RPMI8226 (cell line): ENCODE measurements at regions not wholly inside any gene's neighbourhood (a gene's known extent, or its start where the extent isn't known, plus 50 kb on each side); places are given as distances from the start of the nearest gene placed in this dataset.
A peak's percentile ranks its signal among the peaks of the same experiment; 100 is the strongest.
"Not testable (repeated sequence)": the region's sequence is repeated elsewhere in the genome, so short reads cannot be mapped to it uniquely, and the experiment has no call there.

ENCODE experiments used
- DNase-seq: peaks from one replicate; pipeline ENCODE4 v3.0.0-alpha.2; 2015

DNA sequence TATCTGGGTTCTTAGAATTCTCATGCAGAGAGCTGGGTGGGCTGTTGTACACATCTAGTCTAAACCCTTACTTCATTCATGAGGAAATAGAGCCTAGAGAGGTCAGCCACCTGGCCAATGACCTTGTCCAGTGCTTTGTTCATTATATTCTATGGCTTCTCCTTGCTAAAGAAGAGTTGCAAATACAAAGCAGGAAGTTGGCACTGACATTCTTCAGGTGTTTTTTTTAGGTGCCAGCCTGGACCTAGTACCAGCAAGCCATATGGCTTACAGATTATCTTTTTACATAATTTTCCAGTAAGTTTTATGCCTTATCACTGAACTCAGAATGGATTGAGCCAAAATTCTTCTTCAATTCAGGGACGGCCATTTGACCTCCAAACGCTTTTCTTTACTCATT is 54.7 kb upstream of the PGM2 start:
- DNase-seq, result no peak

DNA sequence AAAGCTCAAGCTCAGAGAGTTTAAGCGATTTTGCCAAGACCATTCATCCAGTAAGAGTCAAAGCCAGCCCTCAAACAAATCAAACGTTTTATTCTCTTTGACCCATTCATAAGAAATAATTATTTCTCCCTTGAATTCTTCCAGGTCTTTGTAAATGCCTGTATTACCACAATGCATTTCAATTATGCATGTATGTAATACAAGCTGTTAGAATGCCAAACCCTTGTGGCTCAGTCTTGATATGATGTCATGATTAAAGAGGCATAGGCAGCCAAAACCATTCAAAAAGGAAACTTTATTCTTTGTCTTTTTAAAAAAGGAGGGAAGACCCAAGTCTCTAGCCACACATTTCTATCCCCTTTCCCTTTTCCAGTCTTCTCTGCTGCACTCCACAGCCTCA is 56.5 kb upstream of the PGM2 start:
- DNase-seq, result no peak

DNA sequence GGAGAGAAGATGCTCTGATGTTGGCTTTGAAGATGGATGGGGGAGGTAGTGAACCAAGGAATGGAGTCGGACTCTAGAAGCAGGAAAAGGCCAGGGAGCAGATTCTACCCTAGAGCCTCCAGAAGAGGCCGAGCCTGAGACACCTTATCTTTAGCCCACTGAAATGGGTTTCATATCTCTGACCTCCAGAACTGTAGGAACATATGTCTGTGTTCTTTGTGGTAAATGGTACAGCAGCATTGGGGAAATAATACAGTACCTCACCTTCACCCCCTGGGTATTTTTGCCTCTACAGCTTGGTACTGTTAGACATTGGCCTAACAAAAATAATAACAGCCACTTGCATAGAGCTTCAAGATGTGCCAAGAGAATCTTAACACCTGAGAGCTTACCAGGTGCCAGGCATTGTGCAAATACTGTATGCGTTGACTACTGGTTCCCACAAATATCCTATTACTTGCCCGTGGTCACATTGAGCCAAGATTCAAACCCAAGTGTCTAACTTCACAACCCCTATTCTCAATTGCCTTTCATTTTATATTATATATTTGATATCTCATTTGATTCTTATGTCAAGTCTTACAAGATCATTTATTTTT is 57.0 kb upstream of the PGM2 start:
- DNase-seq, result no peak

DNA sequence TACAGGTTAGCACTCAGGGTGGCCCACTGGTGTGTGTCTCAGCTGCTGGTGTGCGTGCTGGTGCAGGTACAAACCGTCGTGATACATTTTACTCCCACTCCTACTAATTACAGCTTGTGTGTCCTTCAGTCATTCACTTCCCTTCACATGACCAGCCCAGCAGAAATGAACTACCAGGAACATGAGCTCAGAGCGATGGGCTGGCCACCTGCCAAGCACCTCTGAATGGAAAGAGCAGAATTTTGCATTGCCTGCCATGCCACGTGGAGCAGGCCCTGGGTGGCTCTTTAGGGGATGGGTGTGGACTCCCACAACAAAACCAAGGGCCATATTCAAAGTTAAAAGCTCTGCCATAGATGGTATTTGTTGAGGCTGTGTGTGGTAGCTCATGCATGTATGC is 58.9 kb upstream of the PGM2 start:
- DNase-seq, result peak; percentile 57

DNA sequence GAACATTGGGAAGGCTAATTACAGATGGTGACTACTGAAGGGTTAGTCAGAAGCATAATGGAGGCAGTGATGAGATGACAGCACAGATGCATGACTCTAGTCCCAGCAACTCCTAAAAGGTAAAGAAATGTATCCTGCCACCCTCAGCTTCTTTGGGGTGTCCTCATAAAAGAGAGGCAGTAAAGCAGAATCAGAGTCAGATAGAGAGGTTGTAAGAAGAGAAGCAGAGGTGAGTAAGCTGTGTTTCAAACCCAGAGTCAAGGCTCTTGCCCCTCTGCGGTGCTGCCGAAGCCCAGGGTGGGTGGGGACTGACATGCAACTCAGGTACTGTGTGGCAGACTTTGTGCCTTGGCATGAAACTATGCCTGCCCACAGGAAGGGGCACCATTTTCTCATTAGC is 59.5 kb upstream of the PGM2 start:
- DNase-seq, result no peak

DNA sequence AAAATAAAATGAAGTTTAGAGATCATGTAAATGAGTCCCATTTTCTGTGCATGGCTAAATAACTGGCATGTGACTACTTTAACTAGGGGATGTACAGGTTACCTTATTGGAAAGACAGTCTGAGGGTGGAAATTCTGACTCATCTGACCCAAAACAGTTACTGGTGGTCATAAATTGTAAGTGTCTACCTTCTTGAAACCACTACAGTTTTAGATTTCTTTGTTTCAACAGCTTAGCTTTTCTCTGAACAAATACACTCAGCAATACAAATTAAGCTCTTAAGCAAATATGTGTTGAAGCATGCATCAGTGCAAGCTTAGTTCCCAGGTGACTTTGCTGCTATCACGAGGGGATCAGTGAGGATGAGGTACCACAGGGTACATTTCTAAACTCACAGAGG is 60.7 kb upstream of the PGM2 start:
- no peak for DNase-seq

DNA sequence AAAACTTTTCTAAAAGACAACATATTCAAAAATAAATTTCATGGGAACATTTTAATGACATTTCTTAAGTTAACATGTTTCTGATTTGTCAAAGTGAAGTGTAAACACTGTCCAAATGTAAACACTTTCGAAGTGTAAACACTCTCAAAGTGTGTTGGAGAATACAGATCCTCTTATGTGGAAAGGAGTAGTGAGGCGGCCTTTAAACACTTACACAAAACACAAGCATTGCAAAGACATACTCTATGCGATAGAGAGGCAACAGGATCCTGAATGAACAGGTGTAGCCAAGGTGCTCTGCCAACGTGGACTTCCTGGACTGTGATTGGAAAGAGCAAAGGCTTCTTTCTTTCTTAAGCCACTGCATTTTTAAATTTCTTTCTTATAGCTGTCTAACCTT is 62.7 kb upstream of the PGM2 start:
- no peak for DNase-seq

DNA sequence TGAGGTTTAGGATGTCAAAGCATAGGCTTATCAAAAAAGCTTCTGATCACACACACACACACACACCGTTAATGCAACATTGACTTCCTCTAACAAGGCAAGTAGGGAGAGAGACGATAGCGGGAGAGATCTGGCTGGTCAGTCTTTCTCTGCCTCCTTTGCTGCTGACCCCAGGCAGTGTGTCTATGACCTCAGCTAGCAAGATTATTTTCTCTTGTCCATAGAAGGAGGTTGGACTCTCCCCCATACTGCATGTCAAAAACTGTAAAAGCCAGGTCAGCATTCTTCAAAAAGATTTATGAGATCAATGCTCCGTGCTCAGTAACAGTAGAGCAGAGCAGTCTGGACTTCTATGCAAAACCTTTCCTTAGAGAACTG is 63.5 kb upstream of the PGM2 start:
- DNase-seq, result no peak

DNA sequence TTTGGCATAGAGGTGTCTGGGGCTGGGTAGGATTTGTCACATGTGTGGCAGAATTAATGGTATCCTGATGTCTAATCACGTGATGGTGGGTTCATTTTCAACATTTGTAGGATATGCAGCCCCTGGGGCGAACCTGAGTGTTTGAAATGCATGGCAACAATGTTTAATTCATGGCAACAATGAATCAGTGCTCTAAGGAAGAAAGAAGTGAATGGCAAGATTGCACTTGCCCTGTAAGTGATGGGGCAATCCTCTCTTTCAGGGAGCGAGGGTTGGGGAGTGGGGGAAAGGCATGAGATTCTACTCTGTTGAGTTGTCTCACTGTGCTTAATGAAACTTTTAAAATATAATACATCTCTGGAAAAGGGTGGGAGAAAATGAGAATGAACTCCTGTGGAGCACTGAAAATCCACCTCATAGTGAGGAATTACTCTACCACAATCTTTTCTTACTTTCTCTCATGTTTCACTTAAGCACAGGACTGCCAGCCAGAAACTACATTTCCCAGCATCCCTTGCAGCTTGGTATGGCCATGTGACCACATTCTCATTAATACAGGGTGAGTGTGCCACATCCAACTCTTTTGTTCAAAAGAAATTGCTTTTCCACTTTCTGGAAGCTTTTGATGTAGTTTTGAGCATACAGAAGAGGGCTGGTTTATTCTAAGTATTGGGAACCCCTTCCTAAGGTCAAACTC is 64.0 kb upstream of the PGM2 start:
- no peak for DNase-seq

DNA sequence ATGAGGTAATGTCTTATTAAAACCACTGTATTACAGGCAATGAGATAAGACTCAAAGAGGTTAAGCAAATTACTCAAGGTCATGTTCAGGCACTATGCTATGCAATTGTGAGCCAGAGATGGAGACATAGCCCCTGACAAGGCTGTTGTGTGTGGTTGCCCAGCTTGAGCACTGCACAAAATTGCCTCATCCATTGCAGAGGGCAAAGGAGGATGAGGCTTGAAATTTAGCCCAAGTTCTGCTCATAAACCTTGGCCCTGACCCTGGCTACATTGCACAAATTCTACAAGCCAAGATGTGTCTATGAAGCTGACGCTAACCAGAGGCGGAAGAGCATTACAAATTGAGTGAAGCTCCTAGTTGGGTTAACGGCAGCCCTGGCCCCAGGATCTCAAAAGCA is 65.6 kb upstream of the PGM2 start:
- DNase-seq, result no peak

DNA sequence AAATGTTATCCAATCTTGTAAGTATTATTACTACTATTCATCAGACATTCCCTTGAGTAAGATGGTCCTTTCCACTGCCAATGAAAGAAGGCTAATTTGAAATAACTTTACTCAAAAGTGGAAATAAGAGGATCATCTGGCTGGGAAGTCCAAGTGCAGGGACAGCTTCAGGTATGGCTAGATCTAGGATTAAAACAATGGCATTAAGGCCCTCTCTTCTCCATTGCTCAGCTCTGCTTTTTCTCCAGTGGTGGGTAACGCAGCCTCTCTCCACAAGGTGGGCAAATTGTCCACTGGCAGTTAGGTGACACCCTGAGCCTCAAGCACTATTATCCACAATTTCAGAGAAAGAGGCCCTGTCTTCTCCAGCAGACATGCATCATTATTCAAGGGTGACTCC is 66.7 kb upstream of the PGM2 start:
- DNase-seq, result no peak

DNA sequence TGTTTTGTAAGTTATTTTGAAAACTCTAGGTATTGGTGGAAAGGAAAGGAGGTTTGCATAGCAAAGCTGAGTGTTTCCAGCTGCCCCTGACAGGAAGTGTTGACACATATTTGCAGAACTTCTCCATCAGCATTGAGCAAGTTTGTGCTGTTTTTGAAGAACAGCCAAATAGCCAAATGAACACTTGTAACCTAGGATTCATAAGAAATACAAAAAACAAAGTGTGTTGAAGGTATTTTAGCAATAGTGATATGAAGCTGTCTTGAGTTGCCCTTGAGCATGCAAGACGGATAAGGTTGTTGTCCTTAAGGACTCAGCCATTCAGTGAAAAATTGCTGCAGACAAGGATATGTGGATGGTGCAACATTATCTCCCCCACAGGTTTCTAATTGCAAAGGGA is 68.3 kb upstream of the PGM2 start:
- DNase-seq, result no peak

DNA sequence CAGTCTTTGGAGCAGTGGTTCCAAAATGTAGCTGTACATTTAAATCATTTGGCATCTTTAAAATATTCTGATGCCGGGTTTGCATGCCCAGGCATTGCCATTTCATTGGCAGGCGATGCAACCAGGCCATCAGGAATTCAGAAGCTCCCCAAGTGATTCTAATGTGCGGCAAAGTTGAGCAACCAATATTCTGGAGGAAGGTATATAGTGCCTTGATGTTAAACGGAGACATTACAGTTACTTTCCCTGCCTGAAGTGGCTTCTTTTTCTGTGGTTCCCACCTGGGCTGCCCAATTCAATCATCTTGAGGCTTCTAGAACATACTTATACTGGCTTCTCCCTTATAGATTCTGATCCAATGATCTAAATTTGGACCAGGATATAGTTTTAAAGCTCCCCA is 68.7 kb upstream of the PGM2 start:
- DNase-seq, result no peak

DNA sequence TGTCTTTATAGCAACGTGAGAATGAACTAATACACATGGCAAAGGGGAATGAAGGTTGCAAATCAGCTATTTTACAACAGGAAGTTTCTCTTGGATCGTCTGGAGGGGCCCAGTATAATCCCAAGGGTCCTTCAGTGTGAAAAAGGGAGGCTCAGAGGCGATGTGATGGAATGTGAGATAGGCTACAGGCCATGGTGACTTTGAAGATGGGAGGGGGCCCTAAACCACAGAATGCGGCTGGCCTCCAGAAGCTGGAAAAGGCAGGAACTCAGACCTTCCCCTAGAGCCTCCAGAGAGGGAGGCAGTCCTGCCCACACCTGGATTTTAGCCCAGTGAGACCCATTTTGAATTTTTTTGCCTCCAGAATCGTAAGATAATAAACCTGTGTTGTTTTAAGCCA is 69.4 kb upstream of the PGM2 start:
- no peak for DNase-seq

DNA sequence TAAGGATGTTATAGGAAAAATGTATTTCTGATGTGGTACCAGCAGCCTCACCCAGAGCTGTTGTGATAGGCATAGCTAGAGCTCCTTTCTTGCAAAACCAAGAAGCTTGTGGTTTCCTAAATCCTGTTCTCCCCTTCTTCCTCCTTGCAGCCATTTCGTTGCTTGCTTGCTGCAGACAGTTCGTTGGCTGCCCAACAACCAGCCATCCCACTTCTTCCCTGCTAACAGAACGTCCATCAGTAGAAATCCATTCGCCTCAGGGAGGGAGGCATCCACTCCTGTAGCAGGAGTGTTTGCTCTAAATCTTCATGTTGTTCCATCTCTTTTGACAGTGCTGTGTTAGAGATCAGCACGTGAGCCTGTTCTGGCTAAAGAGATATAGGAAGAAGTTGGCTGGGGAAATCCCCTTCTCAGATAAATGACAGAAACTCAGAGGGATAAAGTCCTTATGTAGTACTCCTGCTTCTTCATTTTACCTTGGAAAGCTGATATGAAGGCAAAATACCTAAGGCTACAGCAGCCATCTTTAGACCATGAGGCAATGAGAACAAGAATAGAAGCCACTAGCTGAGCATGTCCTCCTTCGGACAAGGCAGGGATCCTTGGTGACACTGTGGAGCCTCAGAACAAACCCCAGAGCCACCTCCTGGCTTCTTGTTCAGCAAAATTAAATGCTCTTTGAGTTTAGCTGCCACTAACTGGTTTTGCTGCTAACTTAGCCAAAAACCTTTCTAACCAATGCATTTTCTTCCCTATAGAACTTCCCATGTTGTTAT is 68.4 kb upstream of the RELL1 start:
- DNase-seq, result no peak

DNA sequence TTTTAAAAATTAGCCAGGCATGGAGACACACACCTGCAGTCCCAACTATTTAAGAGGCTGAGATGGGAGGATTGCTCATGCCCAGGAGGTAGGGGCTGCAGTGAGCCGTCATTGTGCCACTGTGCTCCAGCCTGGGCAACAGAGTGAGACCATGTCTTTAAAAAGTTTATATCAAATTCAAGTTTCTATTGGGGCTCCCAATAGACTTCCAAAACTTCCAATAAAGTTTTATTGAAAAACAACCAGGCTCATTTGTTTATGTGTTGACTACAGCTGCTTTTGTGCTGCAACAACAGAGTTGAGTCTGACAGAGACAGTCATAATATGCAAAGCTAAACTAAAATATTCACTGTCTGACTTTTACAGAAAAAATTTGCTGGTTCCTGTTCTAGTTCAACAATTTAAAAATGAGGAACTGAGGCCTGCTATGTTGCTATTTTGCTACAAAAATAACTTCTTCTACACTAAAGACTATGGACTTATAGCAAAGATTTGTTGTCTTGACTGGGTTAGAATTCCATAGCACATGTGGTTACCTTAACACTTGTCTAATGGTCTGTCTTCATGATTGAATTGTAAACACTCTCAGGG is 63.3 kb upstream of the RELL1 start:
- DNase-seq, result no peak

DNA sequence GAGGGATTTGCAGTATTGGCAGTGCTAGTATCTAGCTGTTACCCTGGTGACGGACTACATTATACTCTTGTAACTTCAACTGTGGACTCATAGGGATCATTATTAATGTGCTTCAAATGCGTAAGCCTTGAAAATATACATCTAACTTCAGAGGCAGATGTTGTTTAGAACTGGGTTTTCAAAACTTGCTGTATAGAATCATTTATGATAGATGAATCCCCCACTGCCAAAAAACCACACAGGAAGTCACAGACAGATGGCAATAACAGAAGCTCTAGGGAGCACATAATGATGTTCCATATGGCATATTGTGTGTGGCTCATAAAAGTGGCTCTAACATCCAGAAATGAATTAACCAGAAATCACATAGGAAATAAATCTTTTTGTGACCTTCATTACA is 62.3 kb upstream of the RELL1 start:
- no peak for DNase-seq

DNA sequence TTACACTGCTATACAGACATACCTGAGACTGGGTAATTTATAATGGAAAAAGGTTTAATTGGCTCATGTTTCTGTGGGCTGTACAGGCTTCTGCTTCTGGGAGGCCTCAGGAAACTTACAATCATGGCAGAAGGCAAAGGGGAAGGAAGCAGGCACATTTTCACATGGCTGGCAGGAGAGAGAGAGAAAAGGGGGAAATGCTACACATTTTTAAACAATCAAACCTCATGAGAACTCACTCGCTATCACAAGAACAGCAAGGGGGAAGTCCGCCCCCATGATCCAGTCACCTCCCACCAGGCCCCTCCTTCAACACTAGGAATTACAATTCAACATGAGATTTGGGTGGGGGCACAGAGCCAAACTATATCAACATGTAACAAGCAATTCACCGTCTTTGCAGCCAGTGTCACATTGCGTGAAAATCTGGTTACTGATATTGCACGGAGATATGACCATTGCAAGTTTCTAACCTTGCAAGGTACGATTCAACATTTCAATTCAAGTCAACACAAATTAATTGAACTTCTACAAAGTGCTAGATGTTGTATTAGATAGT is 61.7 kb upstream of the RELL1 start:
- DNase-seq, result no peak

DNA sequence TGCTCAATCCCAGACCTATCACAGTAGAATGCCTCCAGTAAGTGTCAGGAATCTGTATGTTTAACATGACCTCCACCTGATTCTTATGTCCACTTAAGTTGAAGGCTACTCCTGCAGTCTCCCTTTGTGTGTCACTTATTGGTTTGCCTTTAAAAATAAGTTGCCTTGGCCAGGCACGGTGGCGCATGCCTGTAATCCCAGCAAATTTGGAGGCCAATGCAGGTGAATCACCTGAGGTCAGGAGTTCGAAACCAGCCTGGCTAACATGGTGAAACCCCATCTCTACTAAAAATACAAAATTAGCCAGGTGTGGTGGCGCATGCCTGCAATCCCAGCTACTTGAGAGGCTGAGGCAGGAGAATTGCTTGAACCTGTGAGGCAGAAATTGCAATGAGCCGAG is 60.7 kb upstream of the RELL1 start:
- DNase-seq, result not testable (repeated sequence)

DNA sequence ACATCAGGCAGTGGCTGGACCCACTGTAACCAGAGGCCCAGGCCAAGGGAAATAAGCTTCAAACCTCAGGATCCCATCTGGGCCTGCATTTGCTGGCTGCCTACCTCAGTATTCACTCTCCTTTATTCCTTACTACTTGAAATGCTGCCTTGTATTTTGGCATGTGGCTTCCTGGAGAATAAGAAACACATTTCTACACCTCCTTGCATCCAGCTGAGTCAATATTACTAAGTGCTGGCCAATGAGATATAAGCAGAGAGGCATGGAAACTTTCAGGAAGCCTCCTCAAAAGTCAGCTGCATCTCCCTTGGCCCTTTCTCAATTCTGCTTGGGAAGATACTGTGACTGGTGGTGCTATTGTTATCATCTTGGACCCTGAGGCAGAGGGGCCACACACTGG is 59.8 kb upstream of the RELL1 start:
- DNase-seq, result no peak

DNA sequence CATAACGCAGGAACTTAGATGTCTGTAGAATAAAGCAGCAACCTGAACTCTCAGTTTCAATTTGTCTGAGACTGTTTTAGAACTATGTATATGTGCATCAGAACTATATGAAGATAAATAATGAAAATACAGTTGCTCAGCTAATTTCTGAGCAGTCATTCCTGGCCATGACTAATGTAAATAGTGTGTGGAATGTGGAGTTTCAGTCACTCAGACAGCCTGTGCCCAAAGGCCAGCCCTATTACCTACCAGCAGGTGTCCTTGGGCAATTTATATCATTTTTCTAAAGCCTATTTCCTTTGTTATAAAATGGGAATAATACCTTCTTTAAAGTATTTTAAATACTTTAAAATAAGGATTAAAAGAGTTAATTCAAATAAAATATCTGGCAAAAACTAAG is 56.0 kb upstream of the RELL1 start:
- DNase-seq, result no peak

DNA sequence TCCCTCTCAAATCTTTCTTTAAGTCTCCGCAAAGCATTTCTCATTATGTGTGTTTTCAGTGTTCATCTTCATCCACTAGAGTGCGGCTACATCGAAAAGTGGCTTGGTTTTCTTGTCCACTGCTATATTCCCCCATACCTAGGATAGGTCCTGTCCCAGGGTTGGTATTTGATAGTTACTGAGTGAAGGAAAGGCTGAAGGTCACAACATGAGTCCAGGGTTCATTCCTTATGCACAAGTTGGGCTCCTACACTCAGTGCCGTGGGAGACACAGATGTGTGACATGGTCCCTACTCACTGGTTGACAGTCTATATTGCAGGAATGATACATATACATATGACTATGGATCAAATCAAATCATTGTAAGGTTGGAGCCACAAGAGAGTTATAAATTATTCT is 55.4 kb upstream of the RELL1 start:
- no peak for DNase-seq

DNA sequence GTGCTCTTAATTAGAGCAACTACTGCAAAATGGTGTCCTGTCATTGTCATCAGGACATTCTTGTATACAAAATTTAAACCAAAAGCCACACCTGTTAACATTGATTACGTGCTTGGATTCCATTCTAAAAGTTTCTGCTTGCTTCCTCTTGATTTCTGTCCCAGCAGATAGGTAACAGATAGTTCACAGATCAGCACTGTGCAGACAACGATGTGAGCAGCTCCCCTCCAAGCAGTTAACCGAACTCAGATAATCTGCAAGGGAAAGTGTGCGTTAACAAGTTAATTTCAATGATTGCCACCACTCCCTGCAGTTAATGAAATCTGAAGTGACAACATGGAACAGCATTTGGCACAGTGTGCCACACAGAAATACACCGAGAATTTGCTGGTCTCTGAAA is 54.4 kb upstream of the RELL1 start:
- DNase-seq, result no peak

DNA sequence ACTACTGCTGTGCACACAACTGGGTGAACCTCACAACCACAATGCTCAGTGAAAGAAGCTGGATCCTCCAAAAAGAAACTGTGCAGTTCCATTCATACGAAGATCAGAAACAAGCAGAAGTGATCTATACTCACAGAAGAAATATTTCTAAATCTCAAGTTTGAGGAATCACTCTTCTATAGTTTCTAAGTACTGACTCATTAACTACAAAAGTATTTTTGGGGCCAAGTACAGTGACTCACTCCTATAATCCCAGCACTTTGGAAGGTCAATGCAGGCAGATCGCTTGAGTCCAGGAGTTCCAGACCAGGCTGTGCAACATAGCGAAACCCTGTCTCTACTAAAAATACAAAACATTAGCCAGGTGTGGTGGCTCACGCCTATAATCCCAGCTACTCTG is 51.3 kb upstream of the RELL1 start:
- no peak for DNase-seq
